H1 (cell line): ENCODE measurements at regions not wholly inside any gene's neighbourhood (a gene's known extent, or its start where the extent isn't known, plus 50 kb on each side); places are given as distances from the start of the nearest gene placed in this dataset.
"Not testable (repeated sequence)": the region's sequence is repeated elsewhere in the genome, so short reads cannot be mapped to it uniquely, and the experiment has no call there.

Experiments
- CTCF ChIA-PET: fragments of 300-600 bp; sonication (Branson Sonifier 250); formaldehyde crosslinking; loops from one replicate; lab custom pipeline; 2021; ENCODE audit not compliant: partially characterized antibody; lab: Charles Lee
- POLR2A ChIA-PET: fragments of 300-600 bp; sonication (Branson Sonifier 250); formaldehyde crosslinking; loops from one replicate; lab custom pipeline; 2021; ENCODE audit warnings: inconsistent platforms; ENCODE audit not compliant: partially characterized antibody; lab: Charles Lee
- DNase-seq, 2 experiments: peaks; one replicate each; pipeline versions ENCODE4 v3.0.0 to v3.0.0-alpha.2; 2010 to 2022; ENCODE audit warnings: low spot score in 2 of 2, low read depth in 1 of 2, mixed read lengths in 1 of 2
- FAIRE-seq: peaks from 2 replicates; lab custom pipeline; 2011; peaks lifted over from hg19 to GRCh38; lab: Jason Lieb, UNC
- H2AFZ ChIP-seq: 2 replicates; pipeline ENCODE4 v1.8.1; 2012; ENCODE audit warnings: low read length, inconsistent platforms
- H2AK5ac ChIP-seq: 2 replicates; pipeline ENCODE4 v1.6.1; 2013; ENCODE audit warnings: low read depth, low read length
- H2BK120ac ChIP-seq: replicated peaks from 2 replicates; pipeline ENCODE3; 2013; ENCODE audit warnings: low read depth, low read length, inconsistent platforms
- H2BK12ac ChIP-seq: 2 replicates; pipeline ENCODE4 v1.6.1; 2013; ENCODE audit warnings: low read depth, low read length
- H2BK15ac ChIP-seq: 2 replicates; pipeline ENCODE4 v1.6.1; 2013; ENCODE audit warnings: low read length
- H2BK20ac ChIP-seq: 2 replicates; pipeline ENCODE4 v1.6.1; 2013; ENCODE audit warnings: low read length
- H2BK5ac ChIP-seq: 2 replicates; pipeline ENCODE4 v1.6.1; 2013; ENCODE audit warnings: low read depth, low read length
- H3K14ac ChIP-seq: 2 replicates; pipeline ENCODE4 v1.6.1; 2013; ENCODE audit warnings: inconsistent platforms; ENCODE audit not compliant: insufficient read length
- H3K18ac ChIP-seq: 2 replicates; pipeline ENCODE4 v1.6.1; 2013; ENCODE audit warnings: low read length; ENCODE audit errors: extremely low read depth
- H3K23ac ChIP-seq: 2 replicates; pipeline ENCODE4 v1.6.1; 2013; ENCODE audit warnings: inconsistent platforms; ENCODE audit not compliant: insufficient read length
- H3K23me2 ChIP-seq: 2 replicates; pipeline ENCODE4 v1.6.1; 2013; ENCODE audit warnings: low read depth, low read length
- H3K27ac ChIP-seq: 2 replicates; pipeline ENCODE4 v1.6.1; 2011; ENCODE audit warnings: low read depth, low read length, inconsistent platforms
- H3K27me3 ChIP-seq, 4 experiments: replicated peaks in 1 of 4; 1 replicate in 1 of 4; 2 replicates in 3 of 4; pipeline versions ENCODE4 v1.6.1 to v1.8.1; 2011 to 2013; ENCODE audit warnings: low read length in 3 of 4, mild to moderate bottlenecking in 3 of 4, inconsistent platforms in 2 of 4, mixed read lengths in 2 of 4, moderate library complexity in 1 of 4; ENCODE audit not compliant: control insufficient read depth in 3 of 4, insufficient read depth in 3 of 4; ENCODE audit errors: extremely low read depth in 1 of 4
- H3K36me3 ChIP-seq, 4 experiments: 2 replicates each; pipeline versions ENCODE4 v1.6.1 to v1.8.1; 2011 to 2013; ENCODE audit warnings: mild to moderate bottlenecking in 4 of 4, low read length in 3 of 4, moderate library complexity in 2 of 4, control low read depth in 1 of 4, inconsistent platforms in 1 of 4; ENCODE audit not compliant: insufficient read depth in 4 of 4, control insufficient read depth in 2 of 4
- H3K4ac ChIP-seq: replicated peaks from 2 replicates; pipeline ENCODE3; 2013; ENCODE audit warnings: low read length, low read depth, mixed read lengths, inconsistent platforms; ENCODE audit not compliant: insufficient read length
- H3K4me1 ChIP-seq, 4 experiments: replicated peaks in 1 of 4; 1 replicate in 1 of 4; 2 replicates in 3 of 4; pipeline versions ENCODE4 v1.6.1 to v1.8.1; 2011 to 2013; ENCODE audit warnings: low read length in 3 of 4, inconsistent platforms in 2 of 4, mixed read lengths in 1 of 4; ENCODE audit not compliant: insufficient read depth in 4 of 4, control insufficient read depth in 3 of 4
- H3K4me2 ChIP-seq, 2 experiments: 2 replicates each; pipeline versions ENCODE4 v1.6.1 to v1.8.1; 2011 to 2013; ENCODE audit warnings: low read depth in 2 of 2, low read length in 2 of 2, control low read depth in 1 of 2, inconsistent platforms in 1 of 2, mild to moderate bottlenecking in 1 of 2; ENCODE audit not compliant: insufficient read depth in 1 of 2
- H3K4me3 ChIP-seq, 4 experiments: fragments of 200-600, 300-600 bp in 1 of 4; sonication (generic), shearing (Covaris generic), sonication (Bioruptor Twin) in 1 of 4; 2 replicates each; pipeline versions ENCODE4 v1.5.1 to v1.8.1; 2011 to 2016; ENCODE audit warnings: low read length in 4 of 4, low read depth in 3 of 4, control low read depth in 2 of 4, inconsistent platforms in 2 of 4, mild to moderate bottlenecking in 2 of 4, mixed read lengths in 1 of 4, moderate library complexity in 1 of 4; ENCODE audit not compliant: insufficient read depth in 2 of 4; ENCODE audit errors: extremely low read depth in 1 of 4
- H3K56ac ChIP-seq: replicated peaks from 2 replicates; pipeline ENCODE3; 2013; ENCODE audit warnings: low read depth, mild to moderate bottlenecking, mixed read lengths, low read length, inconsistent platforms; ENCODE audit not compliant: insufficient read length
- H3K79me1 ChIP-seq: 2 replicates; pipeline ENCODE4 v1.6.1; 2013; ENCODE audit warnings: low read depth, low read length, control low read depth
- H3K79me2 ChIP-seq, 2 experiments: 2 replicates each; pipeline versions ENCODE4 v1.6.1 to v1.8.1; 2012 to 2013; ENCODE audit warnings: low read length in 2 of 2, mild to moderate bottlenecking in 2 of 2, inconsistent platforms in 1 of 2; ENCODE audit not compliant: insufficient read depth in 2 of 2, control insufficient read depth in 1 of 2
- H3K9ac ChIP-seq, 4 experiments: replicated peaks in 1 of 4; 1 replicate in 1 of 4; 2 replicates in 3 of 4; pipeline versions ENCODE4 v1.6.1 to v1.8.1; 2011 to 2013; ENCODE audit warnings: low read depth in 3 of 4, low read length in 3 of 4, control low read depth in 2 of 4, mild to moderate bottlenecking in 2 of 4, moderate library complexity in 2 of 4, inconsistent platforms in 1 of 4; ENCODE audit errors: extremely low read depth in 1 of 4
- H3K9me3 ChIP-seq, 2 experiments: 2 replicates each; pipeline versions ENCODE4 v1.6.1 to v1.8.1; 2012 to 2013; ENCODE audit warnings: mild to moderate bottlenecking in 2 of 2, moderate library complexity in 2 of 2, control low read depth in 1 of 2, inconsistent platforms in 1 of 2, low read depth in 1 of 2, low read length in 1 of 2, mixed read lengths in 1 of 2; ENCODE audit not compliant: insufficient read depth in 2 of 2
- H4K20me1 ChIP-seq, 2 experiments: replicated peaks in 1 of 2; 2 replicates each; pipeline versions ENCODE3 to v1.8.1; 2011 to 2013; ENCODE audit warnings: inconsistent platforms in 2 of 2, low read length in 2 of 2, mild to moderate bottlenecking in 1 of 2; ENCODE audit not compliant: insufficient read depth in 2 of 2, control insufficient read depth in 1 of 2
- H4K5ac ChIP-seq: 2 replicates; pipeline ENCODE4 v1.6.1; 2013; ENCODE audit warnings: low read length, low read depth, mixed read lengths, inconsistent platforms; ENCODE audit not compliant: insufficient read length
- H4K8ac ChIP-seq: 2 replicates; pipeline ENCODE4 v1.8.0; 2013; ENCODE audit warnings: mild to moderate bottlenecking, moderate library complexity, low read length, inconsistent platforms; ENCODE audit not compliant: insufficient read depth; ENCODE audit errors: extremely low read depth
- H4K91ac ChIP-seq: replicated peaks from 2 replicates; pipeline ENCODE3; 2013; ENCODE audit warnings: low read length, mixed read lengths, inconsistent platforms; ENCODE audit not compliant: insufficient read length
- WGBS, 2 experiments: shearing (Covaris generic) in 1 of 2; methylation state at CpG; one replicate each; pipeline versions ENCODE4 v1.1.6 to v1.1.7; 2013 to 2015; ENCODE audit warnings: low lambda C conversion rate in 2 of 2, mixed read lengths in 2 of 2, inconsistent platforms in 1 of 2, low coverage in 1 of 2, missing lambda C conversion rate in 1 of 2; ENCODE audit not compliant: insufficient replicate concordance in 2 of 2, insufficient coverage in 1 of 2, insufficient read length in 1 of 2; ENCODE audit errors: extremely low coverage in 1 of 2, missing lambda C conversion rate in 1 of 2; 5-methylcytosine and 5-hydroxymethylcytosine counted together

DNA sequence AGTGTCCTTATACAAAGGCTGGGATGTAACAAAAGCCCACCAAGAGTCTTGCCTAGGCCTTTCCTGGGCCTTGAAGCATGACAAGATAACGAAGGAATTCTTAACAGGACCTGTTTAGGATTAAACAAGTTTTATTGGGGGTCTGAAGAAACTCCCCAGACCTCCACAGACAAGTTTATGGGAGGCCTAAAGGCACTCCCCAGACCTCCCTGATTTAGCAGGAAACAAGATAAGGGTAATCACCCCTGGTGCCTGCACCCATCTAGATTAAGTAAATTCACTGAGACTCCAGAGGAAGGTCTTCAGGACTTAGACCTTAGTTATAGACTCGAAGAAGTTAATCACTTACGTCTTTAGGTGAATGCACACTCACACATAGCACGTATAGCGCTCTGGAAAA lies 208.4 kb upstream of the SMLR1 start:
- H3K4me1 ChIP-seq, H2BK120ac ChIP-seq, H3K4ac ChIP-seq, H3K36me3 ChIP-seq, H3K56ac ChIP-seq, H4K20me1 ChIP-seq, H2BK12ac ChIP-seq, H3K4me2 ChIP-seq, H3K18ac ChIP-seq, H3K23ac ChIP-seq, H3K9me3 ChIP-seq, H3K9ac ChIP-seq, DNase-seq, POLR2A ChIA-PET, H2BK15ac ChIP-seq, H2AK5ac ChIP-seq, H3K4me3 ChIP-seq, H2BK20ac ChIP-seq, H2BK5ac ChIP-seq, H2AFZ ChIP-seq, H3K27ac ChIP-seq, H3K14ac ChIP-seq, H3K79me1 ChIP-seq, H3K27me3 ChIP-seq, H4K8ac ChIP-seq, FAIRE-seq, H4K91ac ChIP-seq, H3K79me2 ChIP-seq, H4K5ac ChIP-seq, H3K23me2 ChIP-seq: not testable (repeated sequence)
- CTCF ChIA-PET = interaction anchor here (0.5 kb wide), 1 partner anchor 207 kb away, joined by 4 read pairs; no protein-coding TSS in a partner anchor
- 90% methylated on average over 5 of the region's 5 CpGs; no CpG with 5 or more reads in 1 of the 2 experiments for WGBS, 2 experiments
